BLaER1 (cell line): ENCODE measurements at regions not wholly inside any gene's neighbourhood (a gene's known extent, or its start where the extent isn't known, plus 50 kb on each side); places are given as distances from the start of the nearest gene placed in this dataset.

Source experiments
- H3K27ac ChIP-seq: shearing (Covaris generic); formaldehyde crosslinking; 2 replicates; pipeline ENCODE4 v1.8.1; 2022
- H3K27me3 ChIP-seq: shearing (Covaris generic); formaldehyde crosslinking; 2 replicates; pipeline ENCODE4 v1.8.1; 2022
- H3K36me3 ChIP-seq: shearing (Covaris generic); formaldehyde crosslinking; 2 replicates; pipeline ENCODE4 v1.8.1; 2022
- H3K4me1 ChIP-seq: shearing (Covaris generic); formaldehyde crosslinking; 2 replicates; pipeline ENCODE4 v1.8.1; 2022
- H3K4me2 ChIP-seq: shearing (Covaris generic); formaldehyde crosslinking; 2 replicates; pipeline ENCODE4 v1.8.1; 2022
- H3K4me3 ChIP-seq: shearing (Covaris generic); formaldehyde crosslinking; 2 replicates; pipeline ENCODE4 v1.8.1; 2022
- H3K9ac ChIP-seq: shearing (Covaris generic); formaldehyde crosslinking; 2 replicates; pipeline ENCODE4 v1.8.1; 2022
- H3K9me3 ChIP-seq: shearing (Covaris generic); formaldehyde crosslinking; 2 replicates; pipeline ENCODE4 v1.8.1; 2022
- H4K20me1 ChIP-seq: shearing (Covaris generic); formaldehyde crosslinking; 2 replicates; pipeline ENCODE4 v1.8.1; 2022
- Cebpa-rat ChIP-seq: shearing (Covaris generic); IDR thresholded peaks from 2 replicates; pipeline ENCODE4 v1.8.1; 2022

GRCh38 chr10:78619115-78619851, 449.5 kb upstream of the ZMIZ1 start:
- no peak for TF ChIP-seq Cebpa-rat
- H3K4me2 ChIP-seq, result no peak overlapping the region
- no peaks in the 10 kb centered on the region for H3K4me1 ChIP-seq
- H4K20me1 ChIP-seq, result no peaks in the 10 kb centered on the region
- no peak overlapping the region for H3K9ac ChIP-seq
- no peaks in the 10 kb centered on the region for H3K27me3 ChIP-seq
- no peak overlapping the region for H3K27ac ChIP-seq
- no peaks in the 10 kb centered on the region for H3K36me3 ChIP-seq
- H3K4me3 ChIP-seq, result no peak overlapping the region
- no peaks in the 10 kb centered on the region for H3K9me3 ChIP-seq

DNA sequence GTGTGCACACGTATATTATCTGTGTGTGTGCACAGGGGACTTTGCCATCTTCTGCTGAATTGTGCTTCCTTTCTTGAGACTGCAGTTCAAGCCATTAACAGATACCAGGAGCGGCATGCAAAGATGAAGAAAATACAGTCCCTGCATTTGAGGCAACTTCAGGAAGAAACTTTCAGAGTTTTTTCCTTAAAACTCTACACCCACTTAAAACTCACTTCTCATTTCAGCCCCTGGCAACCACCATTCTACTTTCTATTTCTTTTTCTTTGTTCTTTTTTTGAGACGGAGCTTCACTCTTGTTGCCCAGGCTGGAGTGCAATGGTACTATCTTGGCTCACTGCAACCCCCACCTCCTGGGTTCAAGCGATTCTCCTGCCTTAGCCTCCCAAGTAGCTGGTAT, 448.9 kb upstream of the ZMIZ1 start:
- Histone ChIP-seq H4K20me1 (no peaks in the 10 kb centered on the region), H3K36me3 (no peaks in the 10 kb centered on the region), H3K9ac (no peak overlapping the region), H3K4me3 (no peak overlapping the region), H3K4me1 (no peaks in the 10 kb centered on the region), H3K9me3 (no peaks in the 10 kb centered on the region), H3K27ac (no peak overlapping the region), H3K27me3 (no peaks in the 10 kb centered on the region), H3K4me2 (no peak overlapping the region)
- TF ChIP-seq Cebpa-rat, result no peak

- no peak for TF ChIP-seq Cebpa-rat
- H3K27me3 ChIP-seq, result no peaks in the 10 kb centered on the region
- H4K20me1 ChIP-seq, result no peaks in the 10 kb centered on the region
- no peak overlapping the region for H3K27ac ChIP-seq
- H3K36me3 ChIP-seq, result no peaks in the 10 kb centered on the region
- no peaks in the 10 kb centered on the region for H3K9me3 ChIP-seq
- no peak overlapping the region for H3K4me2 ChIP-seq
- no peak overlapping the region for H3K9ac ChIP-seq
- no peak overlapping the region for H3K4me3 ChIP-seq
- no peaks in the 10 kb centered on the region for H3K4me1 ChIP-seq
Observed at GRCh38 chr10:78620985-78621799, 447.6 kb upstream of the ZMIZ1 start.

- Histone ChIP-seq H3K27ac (no peak overlapping the region), H3K9ac (no peak overlapping the region), H3K4me1 (peaks cover 8% of the 10 kb centered on the region), H3K36me3 (no peaks in the 10 kb centered on the region), H4K20me1 (no peaks in the 10 kb centered on the region), H3K9me3 (no peaks in the 10 kb centered on the region), H3K4me3 (no peak overlapping the region), H3K4me2 (no peak overlapping the region), H3K27me3 (no peaks in the 10 kb centered on the region)
- no peak for TF ChIP-seq Cebpa-rat
Observed at GRCh38 chr10:78623578-78624215, 445.1 kb upstream of the ZMIZ1 start.

- Histone ChIP-seq H3K4me2 (no peak overlapping the region), H3K27me3 (no peaks in the 10 kb centered on the region), H3K36me3 (no peaks in the 10 kb centered on the region), H3K27ac (no peak overlapping the region), H3K4me1 (peaks cover 19% of the 10 kb centered on the region), H4K20me1 (no peaks in the 10 kb centered on the region), H3K9ac (no peak overlapping the region), H3K4me3 (no peak overlapping the region), H3K9me3 (no peaks in the 10 kb centered on the region)
- TF ChIP-seq Cebpa-rat, result no peak
Observed at GRCh38 chr10:78624791-78625190, 444.0 kb upstream of the ZMIZ1 start.

GRCh38 chr10:78626471-78626870, 442.3 kb upstream of the ZMIZ1 start:
- Histone ChIP-seq H3K4me2 (no peak overlapping the region), H3K36me3 (no peaks in the 10 kb centered on the region), H3K27me3 (no peaks in the 10 kb centered on the region)

DNA sequence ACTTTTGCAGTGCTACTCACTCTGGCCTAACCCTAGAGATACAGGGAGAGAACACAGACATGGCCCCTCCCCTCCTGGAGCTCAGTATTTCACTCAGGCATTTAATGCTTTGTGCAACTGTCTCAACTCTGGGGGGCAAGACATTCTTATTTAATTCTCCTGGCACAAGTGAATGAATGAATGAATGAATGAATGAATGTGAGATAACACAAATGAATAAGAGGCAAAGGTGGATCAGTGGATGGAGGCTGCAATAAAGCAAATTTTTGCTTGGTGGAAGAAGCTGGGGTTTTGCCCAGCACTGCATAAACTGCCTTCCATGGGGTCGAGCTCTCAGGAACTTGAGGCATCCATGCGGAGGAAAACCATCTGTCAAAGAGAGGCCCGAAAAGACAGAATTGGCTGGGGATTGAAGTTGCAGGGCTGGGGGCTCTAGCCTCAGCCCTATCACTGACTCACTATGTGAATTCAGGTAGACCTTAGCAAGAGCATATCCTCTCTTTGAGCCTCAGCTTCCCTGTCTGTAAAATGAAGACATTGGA, 441.4 kb upstream of the ZMIZ1 start:
- Histone ChIP-seq H3K9me3 (no peaks in the 10 kb centered on the region), H4K20me1 (no peaks in the 10 kb centered on the region), H3K9ac (no peak overlapping the region), H3K27me3 (no peaks in the 10 kb centered on the region), H3K36me3 (no peaks in the 10 kb centered on the region), H3K4me3 (no peak overlapping the region), H3K4me2 (no peak overlapping the region), H3K27ac (no peak overlapping the region), H3K4me1 (peaks cover 44% of the 10 kb centered on the region)
- TF ChIP-seq Cebpa-rat, result no peak

More at GRCh38 chr10:78626471-78626870, 442.3 kb upstream of the ZMIZ1 start:
- H3K9me3 ChIP-seq, result no peaks in the 10 kb centered on the region
- H3K4me3 ChIP-seq, result no peak overlapping the region
- no peak overlapping the region for H3K27ac ChIP-seq
- TF ChIP-seq Cebpa-rat, result no peak
- peaks cover 36% of the 10 kb centered on the region for H3K4me1 ChIP-seq
- no peaks in the 10 kb centered on the region for H4K20me1 ChIP-seq
- H3K9ac ChIP-seq, result no peak overlapping the region

DNA sequence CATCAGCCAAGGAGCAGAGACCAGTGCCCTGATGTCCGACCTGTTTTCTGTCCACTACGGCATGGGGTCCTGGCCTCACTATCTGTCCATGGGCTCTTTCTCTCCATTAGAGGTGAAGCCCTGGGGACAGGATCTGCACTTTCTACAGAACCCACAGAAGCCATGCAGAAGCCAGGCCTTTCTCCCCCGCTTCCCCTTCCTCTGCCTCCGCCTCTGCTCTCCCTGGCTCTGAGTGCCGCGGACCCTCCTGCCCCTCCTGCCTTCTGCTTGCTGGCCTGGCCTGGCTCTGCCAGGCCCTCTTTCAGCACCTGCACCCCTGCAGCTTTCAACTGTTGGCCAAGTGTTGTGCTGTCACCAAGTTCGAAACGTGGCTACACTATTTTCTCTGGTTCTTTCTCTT, 439.8 kb upstream of the ZMIZ1 start:
- Histone ChIP-seq H3K27me3 (no peaks in the 10 kb centered on the region), H3K4me1 (peaks cover 45% of the 10 kb centered on the region), H3K9ac (peak overlapping the region; percentile 35; the same call in 1 of the 2 replicates), H3K4me2 (peak overlapping the region; percentile 74), H3K4me3 (no peak overlapping the region), H3K9me3 (no peaks in the 10 kb centered on the region), H3K36me3 (no peaks in the 10 kb centered on the region), H4K20me1 (no peaks in the 10 kb centered on the region), H3K27ac (peak overlapping the region; percentile 42)
- no peak for TF ChIP-seq Cebpa-rat

GRCh38 chr10:78629773-78630172, 439.0 kb upstream of the ZMIZ1 start:
- TF ChIP-seq Cebpa-rat, result no peak
- no peak overlapping the region for H3K4me3 ChIP-seq
- H3K27me3 ChIP-seq, result no peaks in the 10 kb centered on the region
- peaks cover 51% of the 10 kb centered on the region for H3K4me1 ChIP-seq
- no peak overlapping the region; the same call in 1 of the 2 replicates for H3K27ac ChIP-seq
- H3K9me3 ChIP-seq, result no peaks in the 10 kb centered on the region
- no peaks in the 10 kb centered on the region for H3K36me3 ChIP-seq
- no peak overlapping the region for H3K9ac ChIP-seq
- H3K4me2 ChIP-seq, result peak overlapping the region; percentile 74
- H4K20me1 ChIP-seq, result no peaks in the 10 kb centered on the region
